ENCODE measurements at regions not wholly inside any gene's neighbourhood (a gene's known extent, or its start where the extent isn't known, plus 50 kb on each side); places are given as distances from the start of the nearest gene placed in this dataset.

DNA sequence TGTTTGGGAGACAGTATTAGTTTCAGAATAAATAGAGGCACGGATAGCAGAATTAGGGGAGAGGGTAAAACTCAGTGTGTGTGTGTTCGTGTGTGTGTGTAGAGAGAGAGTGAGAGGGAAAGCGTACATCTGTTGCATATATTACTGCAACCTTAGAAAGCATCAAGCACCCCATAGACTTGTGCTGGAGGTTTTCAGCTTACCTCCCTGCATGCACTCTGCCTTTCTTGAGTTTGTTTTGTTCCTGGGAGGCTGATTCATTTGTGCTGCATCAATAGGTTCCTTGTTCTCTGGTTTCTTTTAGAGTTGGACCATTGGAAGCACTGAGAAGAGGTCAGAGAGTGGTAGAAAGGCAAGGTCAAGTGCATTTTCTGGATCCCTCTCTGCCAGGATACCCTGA is 104.4 kb upstream of the KCNK1 start:
- intact Hi-C loops (cut with micrococcal nuclease): no loop called here
- no peak overlapping the region for H3K27ac ChIP-seq (ENCODE audit: low read depth, low read length)
- H3K9ac ChIP-seq (ENCODE audit: low read length): no peak overlapping the region
- no peaks in the 10 kb centered on the region for H3K4me1 ChIP-seq (ENCODE audit: control insufficient read depth in 1 of 2, insufficient read depth in 2 of 2, low read length in 2 of 2)
- H3K9me3 ChIP-seq (ENCODE audit: control insufficient read depth in 1 of 2, insufficient read depth in 1 of 2, low read depth in 1 of 2, low read length in 2 of 2): no peaks in the 10 kb centered on the region
- H3K4me3 ChIP-seq (replicated peaks in 1 of 2; ENCODE audit: low read depth in 1 of 2, low read length in 2 of 2): no peak overlapping the region
- no peaks in the 10 kb centered on the region for H4K20me1 ChIP-seq (ENCODE audit: insufficient read depth)
- TF ChIP-seq, protein P1, sequence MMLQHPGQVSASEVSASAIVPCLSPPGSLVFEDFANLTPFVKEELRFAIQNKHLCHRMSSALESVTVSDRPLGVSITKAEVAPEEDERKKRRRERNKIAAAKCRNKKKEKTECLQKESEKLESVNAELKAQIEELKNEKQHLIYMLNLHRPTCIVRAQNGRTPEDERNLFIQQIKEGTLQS (IDR thresholded peaks at IDR 0.05): no peak
- TF ChIP-seq POLR2AphosphoS5 (IDR thresholded peaks at IDR 0.05; ENCODE audit: low read depth, low read length) (no peak), EZH2 (IDR thresholded peaks at IDR 0.05) (no peak), EGR1 (IDR thresholded peaks at IDR 0.05; ENCODE audit: low read depth) (no peak)
- TF ChIP-seq, protein P2, sequence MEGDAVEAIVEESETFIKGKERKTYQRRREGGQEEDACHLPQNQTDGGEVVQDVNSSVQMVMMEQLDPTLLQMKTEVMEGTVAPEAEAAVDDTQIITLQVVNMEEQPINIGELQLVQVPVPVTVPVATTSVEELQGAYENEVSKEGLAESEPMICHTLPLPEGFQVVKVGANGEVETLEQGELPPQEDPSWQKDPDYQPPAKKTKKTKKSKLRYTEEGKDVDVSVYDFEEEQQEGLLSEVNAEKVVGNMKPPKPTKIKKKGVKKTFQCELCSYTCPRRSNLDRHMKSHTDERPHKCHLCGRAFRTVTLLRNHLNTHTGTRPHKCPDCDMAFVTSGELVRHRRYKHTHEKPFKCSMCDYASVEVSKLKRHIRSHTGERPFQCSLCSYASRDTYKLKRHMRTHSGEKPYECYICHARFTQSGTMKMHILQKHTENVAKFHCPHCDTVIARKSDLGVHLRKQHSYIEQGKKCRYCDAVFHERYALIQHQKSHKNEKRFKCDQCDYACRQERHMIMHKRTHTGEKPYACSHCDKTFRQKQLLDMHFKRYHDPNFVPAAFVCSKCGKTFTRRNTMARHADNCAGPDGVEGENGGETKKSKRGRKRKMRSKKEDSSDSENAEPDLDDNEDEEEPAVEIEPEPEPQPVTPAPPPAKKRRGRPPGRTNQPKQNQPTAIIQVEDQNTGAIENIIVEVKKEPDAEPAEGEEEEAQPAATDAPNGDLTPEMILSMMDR (IDR thresholded peaks at IDR 0.05 in 2 of 3, conservative IDR thresholded peaks at IDR 0.05 in 1 of 3; ENCODE audit: borderline replicate concordance in 1 of 3, insufficient read depth in 1 of 3, low read depth in 2 of 3, low read length in 2 of 3): no peak
- TF ChIP-seq, protein P3, sequence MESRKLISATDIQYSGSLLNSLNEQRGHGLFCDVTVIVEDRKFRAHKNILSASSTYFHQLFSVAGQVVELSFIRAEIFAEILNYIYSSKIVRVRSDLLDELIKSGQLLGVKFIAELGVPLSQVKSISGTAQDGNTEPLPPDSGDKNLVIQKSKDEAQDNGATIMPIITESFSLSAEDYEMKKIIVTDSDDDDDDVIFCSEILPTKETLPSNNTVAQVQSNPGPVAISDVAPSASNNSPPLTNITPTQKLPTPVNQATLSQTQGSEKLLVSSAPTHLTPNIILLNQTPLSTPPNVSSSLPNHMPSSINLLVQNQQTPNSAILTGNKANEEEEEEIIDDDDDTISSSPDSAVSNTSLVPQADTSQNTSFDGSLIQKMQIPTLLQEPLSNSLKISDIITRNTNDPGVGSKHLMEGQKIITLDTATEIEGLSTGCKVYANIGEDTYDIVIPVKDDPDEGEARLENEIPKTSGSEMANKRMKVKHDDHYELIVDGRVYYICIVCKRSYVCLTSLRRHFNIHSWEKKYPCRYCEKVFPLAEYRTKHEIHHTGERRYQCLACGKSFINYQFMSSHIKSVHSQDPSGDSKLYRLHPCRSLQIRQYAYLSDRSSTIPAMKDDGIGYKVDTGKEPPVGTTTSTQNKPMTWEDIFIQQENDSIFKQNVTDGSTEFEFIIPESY (IDR thresholded peaks at IDR 0.05; ENCODE audit: extremely low read depth, insufficient replicate concordance, low read length): no peak
- no TSS peak for BruUV-seq (replicated peaks)
- H2AFZ ChIP-seq (ENCODE audit: low read depth, low read length, poor library complexity, severe bottlenecking): no peak overlapping the region
- RAD21 ChIA-PET (ENCODE audit: low non-redundant PET in 1 of 2, low total read pairs in 2 of 2, uncharacterized antibody in 2 of 2, unreplicated experiment in 2 of 2): no interaction called here
- CTCF ChIA-PET: interaction anchor here (1.8 kb wide), 1 partner anchor 9 kb away, joined by 9 read pairs; no protein-coding TSS in a partner anchor
- no peak for DNase-seq (ENCODE audit: low read depth, low spot score)
- H3K79me2 ChIP-seq (ENCODE audit: insufficient read depth, low read length): no peaks in the 10 kb centered on the region
- no peaks in the 10 kb centered on the region for H3K27me3 ChIP-seq (ENCODE audit: insufficient read depth, low read length)
- no peak overlapping the region for H3K4me2 ChIP-seq (ENCODE audit: low read length)
- H3K9me2 ChIP-seq (ENCODE audit: insufficient read depth): no peaks in the 10 kb centered on the region
- H3K36me3 ChIP-seq (ENCODE audit: control insufficient read depth in 1 of 2, insufficient read depth in 2 of 2, low read length in 2 of 2): no peaks in the 10 kb centered on the region
- no peak for ATAC-seq
- POLR2A ChIA-PET: no interaction called here
